Caco-2 (cell line): ENCODE measurements at regions not wholly inside any gene's neighbourhood (a gene's known extent, or its start where the extent isn't known, plus 50 kb on each side); places are given as distances from the start of the nearest gene placed in this dataset.
"Not testable (repeated sequence)": the region's sequence is repeated elsewhere in the genome, so short reads cannot be mapped to it uniquely, and the experiment has no call there.

ENCODE experiments used
- BruUV-seq: library from RNA; stranded (reverse); fragments of 400-500 nt; replicated peaks from 2 replicates; lab custom pipeline; 2021; lab: Mats Ljungman, UMichigan
- CTCF ChIA-PET: fragments of 300-600 bp; sonication (Branson Sonifier 250); formaldehyde crosslinking; loops from one replicate; lab custom pipeline; 2022; ENCODE audit warnings: antibody characterized with exemption; lab: Charles Lee
- POLR2A ChIA-PET: fragments of 300-600 bp; sonication (Branson Sonifier 250); formaldehyde crosslinking; loops from one replicate; lab custom pipeline; 2022; ENCODE audit warnings: antibody characterized with exemption; lab: Charles Lee
- DNase-seq, 2 experiments: peaks; one replicate each; pipeline versions ENCODE4 v3.0.0 to v3.0.0-alpha.2; 2020 to 2022
- H3K27me3 ChIP-seq: replicated peaks from 2 replicates; pipeline ENCODE4 v1.6.0; 2011; ENCODE audit warnings: low read length; ENCODE audit not compliant: control insufficient read depth, insufficient read depth
- H3K36me3 ChIP-seq: 2 replicates; pipeline ENCODE4 v1.5.1; 2011; ENCODE audit warnings: low read length; ENCODE audit not compliant: control insufficient read depth, insufficient read depth
- H3K4me1 ChIP-seq: fragments of 250-450 bp; sonication (Bioruptor Pico); 2 replicates; pipeline ENCODE4 v1.5.1; 2020; ENCODE audit warnings: mild to moderate bottlenecking
- H3K4me3 ChIP-seq: 2 replicates; pipeline ENCODE4 v1.5.1; 2011; ENCODE audit warnings: low read depth, mild to moderate bottlenecking, control low read depth, low read length
- H3K9me3 ChIP-seq: fragments of 250-450 bp; sonication (Bioruptor Pico); 2 replicates; pipeline ENCODE4 v1.5.1; 2020; ENCODE audit warnings: mild to moderate bottlenecking, moderate library complexity
- H3K27ac Mint-ChIP-seq: one replicate; pipeline ENCODE4 v1.8.0; 2022; ENCODE audit warnings: mixed read lengths; ENCODE audit not compliant: unreplicated experiment
- H3K27me3 Mint-ChIP-seq: one replicate; pipeline ENCODE4 v1.8.0; 2022; ENCODE audit warnings: mixed read lengths; ENCODE audit not compliant: insufficient read depth, unreplicated experiment
- H3K36me3 Mint-ChIP-seq: one replicate; pipeline ENCODE4 v1.8.0; 2022; ENCODE audit warnings: mild to moderate bottlenecking, mixed read lengths; ENCODE audit not compliant: insufficient read depth, unreplicated experiment
- H3K4me1 Mint-ChIP-seq: one replicate; pipeline ENCODE4 v1.8.0; 2022; ENCODE audit warnings: low read depth, mixed read lengths; ENCODE audit not compliant: unreplicated experiment
- H3K4me3 Mint-ChIP-seq: one replicate; pipeline ENCODE4 v1.8.0; 2022; ENCODE audit warnings: mild to moderate bottlenecking, moderate library complexity, mixed read lengths; ENCODE audit not compliant: unreplicated experiment
- H3K9me3 Mint-ChIP-seq: one replicate; pipeline ENCODE4 v1.8.0; 2022; ENCODE audit warnings: mixed read lengths; ENCODE audit not compliant: unreplicated experiment
- intact Hi-C: fragments of 100-400 bp; cut with micrococcal nuclease; formaldehyde crosslinking; loops from one replicate; pipeline ENCODE4 v1.10.0; 2022; ENCODE audit not compliant: unreplicated experiment
- TF ChIP-seq, protein P1 (sequence below), 2 experiments: fragments of 200-600 bp in 1 of 2; IDR thresholded peaks; 1 replicate in 1 of 2; 2 replicates in 1 of 2; pipeline versions ENCODE4 v1.5.1 to v1.8.0; 2011 to 2022; ENCODE audit warnings: antibody characterized with exemption in 1 of 2, control low read depth in 1 of 2, inconsistent platforms in 1 of 2, low read depth in 1 of 2, low read length in 1 of 2, mild to moderate bottlenecking in 1 of 2, moderate library complexity in 1 of 2; ENCODE audit not compliant: insufficient read depth in 1 of 2, severe bottlenecking in 1 of 2, unreplicated experiment in 1 of 2

DNA sequence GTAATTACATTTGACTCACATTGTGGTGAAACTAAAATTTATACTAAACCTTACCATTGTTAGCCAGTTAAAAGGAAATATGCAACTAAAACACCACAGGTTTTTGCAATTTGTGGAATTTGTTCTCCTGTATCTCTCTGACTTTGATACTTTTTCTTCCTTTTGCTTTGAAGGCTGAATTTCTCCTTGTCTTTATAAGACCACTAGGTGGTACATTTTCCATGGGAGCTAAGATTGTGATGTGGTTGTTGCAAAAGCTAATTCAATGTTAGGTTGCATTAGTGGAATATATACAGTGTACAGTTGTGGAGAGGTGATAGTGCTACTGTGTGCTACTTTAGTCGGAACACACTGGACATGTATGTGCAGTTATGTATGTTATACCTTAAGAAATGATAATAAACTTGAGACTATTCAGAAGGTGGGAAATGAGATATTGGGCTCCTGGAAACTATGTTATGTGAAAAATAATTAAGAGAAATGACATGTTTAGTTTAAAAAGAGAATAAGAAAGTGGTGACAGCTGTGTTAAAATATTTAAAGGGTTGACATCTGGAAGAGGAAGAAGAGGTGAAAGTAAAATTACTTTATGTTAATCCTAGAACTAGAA lies 70.3 kb downstream of the ARL9 start:
- H3K36me3 ChIP-seq: no peaks in the 10 kb centered on the region
- TF ChIP-seq, protein P1, sequence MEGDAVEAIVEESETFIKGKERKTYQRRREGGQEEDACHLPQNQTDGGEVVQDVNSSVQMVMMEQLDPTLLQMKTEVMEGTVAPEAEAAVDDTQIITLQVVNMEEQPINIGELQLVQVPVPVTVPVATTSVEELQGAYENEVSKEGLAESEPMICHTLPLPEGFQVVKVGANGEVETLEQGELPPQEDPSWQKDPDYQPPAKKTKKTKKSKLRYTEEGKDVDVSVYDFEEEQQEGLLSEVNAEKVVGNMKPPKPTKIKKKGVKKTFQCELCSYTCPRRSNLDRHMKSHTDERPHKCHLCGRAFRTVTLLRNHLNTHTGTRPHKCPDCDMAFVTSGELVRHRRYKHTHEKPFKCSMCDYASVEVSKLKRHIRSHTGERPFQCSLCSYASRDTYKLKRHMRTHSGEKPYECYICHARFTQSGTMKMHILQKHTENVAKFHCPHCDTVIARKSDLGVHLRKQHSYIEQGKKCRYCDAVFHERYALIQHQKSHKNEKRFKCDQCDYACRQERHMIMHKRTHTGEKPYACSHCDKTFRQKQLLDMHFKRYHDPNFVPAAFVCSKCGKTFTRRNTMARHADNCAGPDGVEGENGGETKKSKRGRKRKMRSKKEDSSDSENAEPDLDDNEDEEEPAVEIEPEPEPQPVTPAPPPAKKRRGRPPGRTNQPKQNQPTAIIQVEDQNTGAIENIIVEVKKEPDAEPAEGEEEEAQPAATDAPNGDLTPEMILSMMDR (IDR thresholded peaks at IDR 0.05; ENCODE audit: insufficient read depth in 1 of 2, low read depth in 1 of 2, low read length in 1 of 2, severe bottlenecking in 1 of 2, unreplicated experiment in 1 of 2): peak; percentile 31 to 46
- H3K9me3 ChIP-seq: no peaks in the 10 kb centered on the region
- no peaks in the 10 kb centered on the region for H3K9me3 Mint-ChIP-seq
- no peak for DNase-seq
- BruUV-seq: no TSS peak
- no peaks in the 10 kb centered on the region for H3K36me3 Mint-ChIP-seq
- intact Hi-C loops: loop anchor here (1.0 to 10.0 kb wide), 3 partner anchors 81 to 259 kb away; no protein-coding TSS in a partner anchor
- H3K27ac Mint-ChIP-seq: no peak overlapping the region
- no peaks in the 10 kb centered on the region for H3K4me1 ChIP-seq
- POLR2A ChIA-PET: no interaction called here
- CTCF ChIA-PET: interaction anchor here (0.9 to 2.8 kb wide), 4 partner anchors 74 to 261 kb away, joined by 3 to 20 read pairs (median 8); no protein-coding TSS in a partner anchor
- H3K27me3 Mint-ChIP-seq: no peaks in the 10 kb centered on the region
- no peaks in the 10 kb centered on the region for H3K27me3 ChIP-seq
- H3K4me3 ChIP-seq: no peak overlapping the region
- no peak overlapping the region for H3K4me3 Mint-ChIP-seq
- no peaks in the 10 kb centered on the region for H3K4me1 Mint-ChIP-seq

DNA sequence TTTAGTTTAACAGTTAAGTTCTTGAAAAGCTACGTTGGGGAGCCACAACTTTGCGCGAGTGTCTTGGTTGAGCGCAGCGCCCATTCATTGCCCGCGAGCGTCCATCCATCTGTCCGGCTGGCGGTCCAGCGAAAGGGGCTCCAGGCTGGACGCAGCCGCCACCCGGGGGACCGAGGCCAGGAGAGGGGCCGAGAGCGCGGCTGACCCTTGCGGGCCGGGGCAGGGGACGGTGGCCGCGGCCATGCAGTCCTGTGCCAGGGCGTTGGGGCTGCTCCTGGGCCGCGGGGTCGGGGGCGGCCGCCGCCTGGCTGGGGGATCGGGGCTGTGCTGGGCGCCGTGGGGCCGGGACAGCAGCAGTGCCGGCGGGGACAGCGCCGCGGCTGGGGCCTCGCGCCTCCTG lies 86.8 kb downstream of the ARL9 start:
- peaks cover 11% of the 10 kb centered on the region for H3K9me3 Mint-ChIP-seq
- H3K4me3 ChIP-seq, BruUV-seq, H3K36me3 Mint-ChIP-seq, intact Hi-C loops, DNase-seq, H3K4me3 Mint-ChIP-seq, H3K9me3 ChIP-seq, H3K27me3 ChIP-seq, CTCF ChIA-PET, H3K27me3 Mint-ChIP-seq, H3K4me1 ChIP-seq, POLR2A ChIA-PET, H3K27ac Mint-ChIP-seq, H3K4me1 Mint-ChIP-seq, H3K36me3 ChIP-seq: not testable (repeated sequence)
